Hepatocyte (in vitro differentiated cells): ENCODE measurements at regions not wholly inside any gene's neighbourhood (a gene's known extent, or its start where the extent isn't known, plus 50 kb on each side); places are given as distances from the start of the nearest gene placed in this dataset.

Experiments
- EZH2 ChIP-seq: fragments of 200-600 bp; sonication (generic); IDR thresholded peaks from 2 replicates; pipeline ENCODE4 v1.6.1; 2016; ENCODE audit warnings: antibody characterized with exemption, mild to moderate bottlenecking, borderline replicate concordance
- EZH2phosphoT487 ChIP-seq: fragments of 200-600 bp; sonication (generic); IDR thresholded peaks from one replicate; pipeline ENCODE4 v1.6.1; 2018; ENCODE audit warnings: antibody characterized with exemption, mild to moderate bottlenecking, low read depth, moderate library complexity; ENCODE audit not compliant: unreplicated experiment, severe bottlenecking
- TF ChIP-seq, protein P1 (sequence below): fragments of 200-600 bp; sonication (generic); IDR thresholded peaks from 2 replicates; pipeline ENCODE4 v1.5.1; 2016; ENCODE audit warnings: antibody characterized with exemption, mild to moderate bottlenecking; ENCODE audit not compliant: poor library complexity

DNA sequence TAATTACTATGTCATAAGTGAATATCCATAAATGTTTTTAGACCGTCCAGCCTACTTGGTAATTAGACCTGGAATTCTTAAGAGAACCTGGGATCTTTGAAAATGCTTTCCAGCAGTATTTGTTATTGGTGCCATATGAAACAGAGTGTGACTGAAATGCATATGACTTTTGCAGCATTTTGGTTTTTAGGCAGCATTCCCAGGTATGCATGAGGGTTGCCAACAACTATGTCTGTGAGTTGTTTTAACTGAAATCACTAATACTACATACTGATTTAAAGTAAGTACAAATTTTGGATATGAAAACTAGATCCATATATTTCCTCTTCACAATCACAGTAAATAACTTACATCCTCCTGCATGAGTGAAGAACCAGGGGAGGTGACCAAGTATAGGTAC lies 437.7 kb upstream of the FAR2 start:
- TF ChIP-seq, protein P1, sequence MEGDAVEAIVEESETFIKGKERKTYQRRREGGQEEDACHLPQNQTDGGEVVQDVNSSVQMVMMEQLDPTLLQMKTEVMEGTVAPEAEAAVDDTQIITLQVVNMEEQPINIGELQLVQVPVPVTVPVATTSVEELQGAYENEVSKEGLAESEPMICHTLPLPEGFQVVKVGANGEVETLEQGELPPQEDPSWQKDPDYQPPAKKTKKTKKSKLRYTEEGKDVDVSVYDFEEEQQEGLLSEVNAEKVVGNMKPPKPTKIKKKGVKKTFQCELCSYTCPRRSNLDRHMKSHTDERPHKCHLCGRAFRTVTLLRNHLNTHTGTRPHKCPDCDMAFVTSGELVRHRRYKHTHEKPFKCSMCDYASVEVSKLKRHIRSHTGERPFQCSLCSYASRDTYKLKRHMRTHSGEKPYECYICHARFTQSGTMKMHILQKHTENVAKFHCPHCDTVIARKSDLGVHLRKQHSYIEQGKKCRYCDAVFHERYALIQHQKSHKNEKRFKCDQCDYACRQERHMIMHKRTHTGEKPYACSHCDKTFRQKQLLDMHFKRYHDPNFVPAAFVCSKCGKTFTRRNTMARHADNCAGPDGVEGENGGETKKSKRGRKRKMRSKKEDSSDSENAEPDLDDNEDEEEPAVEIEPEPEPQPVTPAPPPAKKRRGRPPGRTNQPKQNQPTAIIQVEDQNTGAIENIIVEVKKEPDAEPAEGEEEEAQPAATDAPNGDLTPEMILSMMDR, result no peak
- TF ChIP-seq EZH2phosphoT487 (no peak), EZH2 (no peak)
